KBM-7 (cell line): ENCODE measurements at regions not wholly inside any gene's neighbourhood (a gene's known extent, or its start where the extent isn't known, plus 50 kb on each side); places are given as distances from the start of the nearest gene placed in this dataset.

ENCODE experiments used
- DNase-seq: peaks from one replicate; pipeline ENCODE4 v3.0.0-alpha.2; 2015
- in situ Hi-C: fragments of 300-500 bp; cut with MboI; formaldehyde crosslinking; loops from 2 replicates; pipeline ENCODE4 v1.14.3; 2020; ENCODE audit warnings: low sequenced_read_pairs, low pct_unique_long_range_greater_than_20kb, mixed read lengths

GRCh38 chr2:49240608-49241007 lies 86.3 kb upstream of the FSHR start:
- no peak for DNase-seq
- in situ Hi-C loops, result no loop called here

GRCh38 chr2:49238604-49238960 lies 84.3 kb upstream of the FSHR start:
- in situ Hi-C loops, result no loop called here
- DNase-seq, result no peak

GRCh38 chr2:49237867-49238603 lies 83.7 kb upstream of the FSHR start:
- DNase-seq, result no peak
- in situ Hi-C loops, result no loop called here

GRCh38 chr2:49236316-49236715 lies 82.0 kb upstream of the FSHR start:
- in situ Hi-C loops, result no loop called here
- DNase-seq, result no peak

GRCh38 chr2:49226360-49226759 lies 72.0 kb upstream of the FSHR start:
- no peak for DNase-seq
- in situ Hi-C loops, result no loop called here

GRCh38 chr2:49225126-49225525 lies 70.8 kb upstream of the FSHR start:
- in situ Hi-C loops, result no loop called here
- DNase-seq, result no peak

GRCh38 chr2:49224426-49225010 lies 70.2 kb upstream of the FSHR start:
- no peak for DNase-seq
- in situ Hi-C loops, result no loop called here

GRCh38 chr2:49222975-49223528 lies 68.7 kb upstream of the FSHR start:
- in situ Hi-C loops, result no loop called here
- no peak for DNase-seq

GRCh38 chr2:49219741-49220140 lies 65.4 kb upstream of the FSHR start:
- no peak for DNase-seq
- in situ Hi-C loops, result no loop called here

GRCh38 chr2:49210191-49210590 lies 55.9 kb upstream of the FSHR start:
- in situ Hi-C loops, result no loop called here
- DNase-seq, result no peak

GRCh38 chr2:49207204-49207603 lies 52.9 kb upstream of the FSHR start:
- in situ Hi-C loops, result no loop called here
- no peak for DNase-seq
